ENCODE measurements at regions not wholly inside any gene's neighbourhood (a gene's known extent, or its start where the extent isn't known, plus 50 kb on each side); places are given as distances from the start of the nearest gene placed in this dataset.

DNA sequence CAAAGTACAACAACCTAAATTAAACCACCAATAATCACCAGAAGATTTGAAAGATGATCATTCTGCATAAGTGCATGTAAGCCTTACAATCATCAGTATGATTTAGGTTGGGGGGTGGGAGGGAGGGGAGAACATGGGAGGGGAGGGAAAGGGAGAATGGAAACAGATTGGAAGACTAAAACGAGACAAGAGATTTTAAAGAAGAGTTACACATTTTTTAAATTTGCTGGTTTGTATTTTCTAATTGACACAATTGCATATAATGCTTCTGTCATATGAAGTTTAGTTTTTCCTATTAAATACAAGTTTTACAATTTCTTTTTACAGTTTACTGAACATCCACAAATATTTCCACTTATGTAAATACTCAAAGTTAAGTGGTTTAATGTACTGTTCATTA is 2118.9 kb downstream of the PCDH9 start:
- TF ChIP-seq, protein P1, sequence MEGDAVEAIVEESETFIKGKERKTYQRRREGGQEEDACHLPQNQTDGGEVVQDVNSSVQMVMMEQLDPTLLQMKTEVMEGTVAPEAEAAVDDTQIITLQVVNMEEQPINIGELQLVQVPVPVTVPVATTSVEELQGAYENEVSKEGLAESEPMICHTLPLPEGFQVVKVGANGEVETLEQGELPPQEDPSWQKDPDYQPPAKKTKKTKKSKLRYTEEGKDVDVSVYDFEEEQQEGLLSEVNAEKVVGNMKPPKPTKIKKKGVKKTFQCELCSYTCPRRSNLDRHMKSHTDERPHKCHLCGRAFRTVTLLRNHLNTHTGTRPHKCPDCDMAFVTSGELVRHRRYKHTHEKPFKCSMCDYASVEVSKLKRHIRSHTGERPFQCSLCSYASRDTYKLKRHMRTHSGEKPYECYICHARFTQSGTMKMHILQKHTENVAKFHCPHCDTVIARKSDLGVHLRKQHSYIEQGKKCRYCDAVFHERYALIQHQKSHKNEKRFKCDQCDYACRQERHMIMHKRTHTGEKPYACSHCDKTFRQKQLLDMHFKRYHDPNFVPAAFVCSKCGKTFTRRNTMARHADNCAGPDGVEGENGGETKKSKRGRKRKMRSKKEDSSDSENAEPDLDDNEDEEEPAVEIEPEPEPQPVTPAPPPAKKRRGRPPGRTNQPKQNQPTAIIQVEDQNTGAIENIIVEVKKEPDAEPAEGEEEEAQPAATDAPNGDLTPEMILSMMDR (conservative IDR thresholded peaks at IDR 0.05): no peak
- no peak for TF ChIP-seq ZFX (IDR thresholded peaks at IDR 0.05)

Data from C4-2B (cell line).